Calu3 (cell line): ENCODE measurements at regions not wholly inside any gene's neighbourhood (a gene's known extent, or its start where the extent isn't known, plus 50 kb on each side); places are given as distances from the start of the nearest gene placed in this dataset.

Experiments used
- BruUV-seq: library from RNA; stranded (reverse); fragments of 400-500 nt; replicated peaks from 2 replicates; lab custom pipeline; 2021; lab: Mats Ljungman, UMichigan
- CTCF ChIA-PET: fragments of 300-600 bp; sonication (Branson Sonifier 250); formaldehyde crosslinking; loops from one replicate; lab custom pipeline; 2022; ENCODE audit warnings: antibody characterized with exemption; lab: Charles Lee
- DNase-seq: peaks from one replicate; pipeline ENCODE4 v3.0.0; 2022
- H3K27ac Mint-ChIP-seq: one replicate; pipeline ENCODE4 v1.8.0; 2022; ENCODE audit warnings: mixed read lengths; ENCODE audit not compliant: unreplicated experiment
- H3K27me3 Mint-ChIP-seq: one replicate; pipeline ENCODE4 v1.8.0; 2022; ENCODE audit warnings: mixed read lengths; ENCODE audit not compliant: unreplicated experiment
- H3K36me3 Mint-ChIP-seq: one replicate; pipeline ENCODE4 v1.8.0; 2022; ENCODE audit warnings: mild to moderate bottlenecking, moderate library complexity, mixed read lengths; ENCODE audit not compliant: insufficient read depth, unreplicated experiment
- H3K4me1 Mint-ChIP-seq: one replicate; pipeline ENCODE4 v1.8.0; 2022; ENCODE audit warnings: mild to moderate bottlenecking, low read depth, mixed read lengths; ENCODE audit not compliant: unreplicated experiment
- H3K4me3 Mint-ChIP-seq: one replicate; pipeline ENCODE4 v1.8.0; 2022; ENCODE audit warnings: mild to moderate bottlenecking, low read depth, moderate library complexity, mixed read lengths; ENCODE audit not compliant: unreplicated experiment
- H3K9me3 Mint-ChIP-seq: one replicate; pipeline ENCODE4 v1.8.0; 2022; ENCODE audit warnings: low read depth, mixed read lengths; ENCODE audit not compliant: unreplicated experiment
- intact Hi-C: fragments of 100-400 bp; cut with micrococcal nuclease; formaldehyde crosslinking; loops from one replicate; pipeline ENCODE4 v1.10.0; 2022; ENCODE audit not compliant: unreplicated experiment
- TF ChIP-seq, protein P1 (sequence below): fragments of 200-600 bp; IDR thresholded peaks from one replicate; pipeline ENCODE4 v1.8.0; 2022; ENCODE audit warnings: antibody characterized with exemption; ENCODE audit not compliant: unreplicated experiment

DNA sequence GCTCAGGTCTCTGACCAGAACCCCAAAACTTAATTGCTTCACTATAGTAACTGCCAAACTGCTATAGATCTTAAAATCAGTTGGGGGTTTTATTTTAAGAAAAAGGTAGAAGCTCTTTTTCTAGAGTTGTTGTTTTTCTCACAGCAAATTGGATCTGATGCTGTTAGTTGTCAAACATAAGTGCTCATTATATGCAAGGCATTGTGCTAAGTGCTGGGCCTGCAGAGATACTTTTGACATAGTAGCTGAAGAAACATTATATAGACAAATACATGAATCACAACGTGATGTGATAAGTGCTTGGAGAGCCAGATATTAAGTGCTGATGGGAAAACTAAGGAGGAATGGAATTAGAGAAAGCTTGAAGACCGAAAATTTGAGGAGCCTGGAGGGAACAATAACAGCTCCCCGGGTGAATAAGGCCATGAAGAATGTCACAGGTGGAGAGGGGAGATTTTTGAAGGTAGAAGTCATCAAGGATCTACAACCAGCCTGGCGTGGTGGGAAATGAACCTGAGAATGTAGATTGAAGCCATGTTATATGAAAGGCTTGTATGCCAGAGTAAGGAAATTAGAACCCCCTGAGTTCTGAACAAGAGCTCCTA is 126.5 kb downstream of the DYRK2 start:
- CTCF ChIA-PET, result no interaction called here
- no peak for DNase-seq
- Mint-ChIP-seq H3K36me3 (no peaks in the 10 kb centered on the region), H3K9me3 (peaks cover 2% of the 10 kb centered on the region), H3K27ac (no peak overlapping the region), H3K4me3 (no peak overlapping the region), H3K4me1 (peaks cover 9% of the 10 kb centered on the region), H3K27me3 (no peaks in the 10 kb centered on the region)
- no TSS peak for BruUV-seq
- intact Hi-C loops, result no loop called here
- TF ChIP-seq, protein P1, sequence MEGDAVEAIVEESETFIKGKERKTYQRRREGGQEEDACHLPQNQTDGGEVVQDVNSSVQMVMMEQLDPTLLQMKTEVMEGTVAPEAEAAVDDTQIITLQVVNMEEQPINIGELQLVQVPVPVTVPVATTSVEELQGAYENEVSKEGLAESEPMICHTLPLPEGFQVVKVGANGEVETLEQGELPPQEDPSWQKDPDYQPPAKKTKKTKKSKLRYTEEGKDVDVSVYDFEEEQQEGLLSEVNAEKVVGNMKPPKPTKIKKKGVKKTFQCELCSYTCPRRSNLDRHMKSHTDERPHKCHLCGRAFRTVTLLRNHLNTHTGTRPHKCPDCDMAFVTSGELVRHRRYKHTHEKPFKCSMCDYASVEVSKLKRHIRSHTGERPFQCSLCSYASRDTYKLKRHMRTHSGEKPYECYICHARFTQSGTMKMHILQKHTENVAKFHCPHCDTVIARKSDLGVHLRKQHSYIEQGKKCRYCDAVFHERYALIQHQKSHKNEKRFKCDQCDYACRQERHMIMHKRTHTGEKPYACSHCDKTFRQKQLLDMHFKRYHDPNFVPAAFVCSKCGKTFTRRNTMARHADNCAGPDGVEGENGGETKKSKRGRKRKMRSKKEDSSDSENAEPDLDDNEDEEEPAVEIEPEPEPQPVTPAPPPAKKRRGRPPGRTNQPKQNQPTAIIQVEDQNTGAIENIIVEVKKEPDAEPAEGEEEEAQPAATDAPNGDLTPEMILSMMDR, result no peak

DNA sequence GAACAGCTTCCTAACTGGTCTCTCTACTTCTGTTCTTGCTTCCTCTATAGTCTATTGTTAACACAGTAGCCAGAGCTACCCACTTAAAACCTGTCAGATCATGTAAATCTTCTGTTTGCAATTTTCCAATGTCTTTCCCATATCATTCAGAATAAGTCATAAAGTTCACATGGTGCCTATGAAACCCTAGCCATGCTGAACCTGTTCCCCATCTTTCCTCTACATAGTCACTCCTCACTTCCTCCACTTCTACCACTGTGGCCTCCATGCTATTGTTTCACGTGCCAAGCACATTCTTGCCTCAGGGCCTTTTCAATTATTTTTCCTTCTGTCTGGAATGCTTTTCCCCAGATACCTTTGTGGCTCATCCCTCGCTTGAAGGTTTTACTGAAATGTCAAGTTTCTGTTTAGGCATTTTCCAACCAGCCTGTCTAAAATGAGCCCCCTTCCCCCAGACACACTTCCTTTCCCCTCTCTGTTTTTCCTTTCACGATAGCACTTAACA is 132.1 kb downstream of the DYRK2 start:
- Mint-ChIP-seq H3K27ac (no peak overlapping the region), H3K9me3 (peaks cover 2% of the 10 kb centered on the region), H3K4me3 (no peak overlapping the region), H3K27me3 (no peaks in the 10 kb centered on the region), H3K36me3 (no peaks in the 10 kb centered on the region), H3K4me1 (peaks cover 9% of the 10 kb centered on the region)
- CTCF ChIA-PET, result no interaction called here
- intact Hi-C loops, result no loop called here
- TF ChIP-seq, protein P1, result no peak
- BruUV-seq, result no TSS peak
- no peak for DNase-seq

DNA sequence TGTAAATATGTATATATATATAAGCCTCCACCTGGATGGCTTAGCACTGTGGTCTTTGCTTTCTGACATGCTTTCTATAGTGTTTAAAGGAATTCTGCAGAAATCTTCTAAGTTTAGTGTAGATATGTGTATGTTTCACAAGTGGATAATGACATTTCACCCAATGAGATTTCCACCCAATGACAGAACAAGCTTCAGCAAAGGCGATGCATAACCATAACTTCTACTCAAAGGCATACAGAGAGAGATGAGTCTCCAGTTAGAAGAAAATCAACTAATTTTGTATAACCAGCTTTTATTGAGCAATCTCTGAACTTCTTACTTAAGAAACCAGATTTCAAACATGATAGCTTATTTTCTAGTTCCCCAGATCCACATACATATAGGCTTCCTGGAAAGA is 134.0 kb downstream of the DYRK2 start:
- Mint-ChIP-seq H3K36me3 (no peaks in the 10 kb centered on the region), H3K27me3 (no peaks in the 10 kb centered on the region), H3K4me3 (no peak overlapping the region), H3K27ac (no peak overlapping the region), H3K4me1 (peaks cover 9% of the 10 kb centered on the region), H3K9me3 (no peaks in the 10 kb centered on the region)
- CTCF ChIA-PET, result no interaction called here
- DNase-seq, result no peak
- TF ChIP-seq, protein P1, result no peak
- intact Hi-C loops, result no loop called here
- BruUV-seq, result no TSS peak

DNA sequence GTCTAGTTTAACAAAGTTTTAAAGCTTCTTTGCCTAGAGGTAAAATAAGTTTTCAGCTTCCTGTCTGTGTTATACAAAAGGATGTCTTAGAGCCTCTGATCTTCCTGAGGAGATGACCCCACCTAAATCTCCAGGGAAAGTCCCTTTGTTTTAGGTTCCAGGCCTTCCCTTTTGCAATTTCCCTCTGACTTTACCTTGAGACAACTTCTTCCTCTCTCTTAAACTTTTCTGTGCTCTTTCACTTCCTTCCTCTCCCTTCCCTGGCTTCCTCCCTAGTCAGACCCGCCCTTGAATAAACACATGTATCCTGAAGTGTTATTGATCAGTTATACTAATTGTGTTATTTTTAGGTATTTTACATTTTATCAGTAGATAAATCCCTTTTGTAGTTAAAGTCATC is 134.8 kb downstream of the DYRK2 start:
- BruUV-seq, result no TSS peak
- H3K9me3 Mint-ChIP-seq, result no peaks in the 10 kb centered on the region
- H3K27ac Mint-ChIP-seq, result peak overlapping the region; percentile 13
- H3K27me3 Mint-ChIP-seq, result no peaks in the 10 kb centered on the region
- TF ChIP-seq, protein P1, result no peak
- H3K36me3 Mint-ChIP-seq, result no peaks in the 10 kb centered on the region
- intact Hi-C loops, result no loop called here
- no peak overlapping the region for H3K4me3 Mint-ChIP-seq
- H3K4me1 Mint-ChIP-seq, result peaks cover 9% of the 10 kb centered on the region
- no peak for DNase-seq
- CTCF ChIA-PET, result no interaction called here
